DOHH2 (cell line): ENCODE measurements at regions not wholly inside any gene's neighbourhood (a gene's known extent, or its start where the extent isn't known, plus 50 kb on each side); places are given as distances from the start of the nearest gene placed in this dataset.

Source experiments
- H3F3A ChIP-seq: fragments of 200-600 bp; sonication (generic), shearing (Covaris generic); 2 replicates; pipeline ENCODE4 v1.6.0; 2016; ENCODE audit warnings: antibody characterized with exemption, mild to moderate bottlenecking; ENCODE audit not compliant: control insufficient read depth, insufficient read depth
- H3K27ac ChIP-seq: fragments of 200-600 bp; sonication (generic); 2 replicates; pipeline ENCODE4 v1.5.1; 2014; ENCODE audit warnings: low read depth, mild to moderate bottlenecking, low read length, moderate library complexity
- H3K27me3 ChIP-seq: fragments of 200-600 bp; sonication (generic); 2 replicates; pipeline ENCODE4 v1.6.1; 2014; ENCODE audit warnings: mild to moderate bottlenecking, low read length, mixed read lengths; ENCODE audit not compliant: control insufficient read depth
- H3K36me3 ChIP-seq: fragments of 200-600 bp; sonication (generic); 2 replicates; pipeline ENCODE4 v1.6.1; 2014; ENCODE audit warnings: mild to moderate bottlenecking, low read length, moderate library complexity, mixed read lengths; ENCODE audit not compliant: control insufficient read depth
- H3K4me1 ChIP-seq: fragments of 200-600 bp; sonication (generic); 2 replicates; pipeline ENCODE4 v1.6.1; 2014; ENCODE audit warnings: mild to moderate bottlenecking, low read length, mixed read lengths; ENCODE audit not compliant: control insufficient read depth
- H3K4me2 ChIP-seq: fragments of 200-600 bp; sonication (generic); 2 replicates; pipeline ENCODE4 v1.6.0; 2014; ENCODE audit warnings: mild to moderate bottlenecking, low read length, moderate library complexity
- H3K4me3 ChIP-seq: fragments of 200-600 bp; sonication (generic); 2 replicates; pipeline ENCODE4 v1.5.1; 2014; ENCODE audit warnings: mild to moderate bottlenecking, low read length, mixed read lengths
- H3K79me2 ChIP-seq: fragments of 200-600 bp; sonication (generic); 2 replicates; pipeline ENCODE4 v1.6.1; 2014; ENCODE audit warnings: mild to moderate bottlenecking, low read length, mixed read lengths; ENCODE audit not compliant: control insufficient read depth
- H3K9me2 ChIP-seq: fragments of 200-600 bp; sonication (generic); replicated peaks from 2 replicates; pipeline ENCODE4 v1.6.1; 2014; ENCODE audit warnings: mild to moderate bottlenecking, low read length, mixed read lengths; ENCODE audit not compliant: control insufficient read depth
- H3K9me3 ChIP-seq: fragments of 200-600 bp; sonication (generic); 2 replicates; pipeline ENCODE4 v1.6.1; 2014; ENCODE audit warnings: antibody characterized with exemption, low read length, mixed read lengths; ENCODE audit not compliant: control insufficient read depth, insufficient read depth
- H4K20me1 ChIP-seq: fragments of 200-600 bp; sonication (generic); 2 replicates; pipeline ENCODE4 v1.6.0; 2014; ENCODE audit warnings: low read depth, mild to moderate bottlenecking, antibody characterized with exemption, low read length, moderate library complexity; ENCODE audit not compliant: control insufficient read depth, insufficient read depth
- EZH2phosphoT487 ChIP-seq: fragments of 200-600 bp; sonication (generic); IDR thresholded peaks from 2 replicates; pipeline ENCODE4 v1.6.1; 2017; ENCODE audit warnings: borderline replicate concordance, mild to moderate bottlenecking, antibody characterized with exemption, low read length, moderate library complexity, mixed read lengths
- TF ChIP-seq, protein P1 (sequence below): fragments of 200-600 bp; sonication (generic); IDR thresholded peaks from one replicate; pipeline ENCODE4 v1.5.1; 2014; ENCODE audit warnings: antibody characterized with exemption, mild to moderate bottlenecking, low read depth, low read length; ENCODE audit not compliant: poor library complexity, severe bottlenecking

DNA sequence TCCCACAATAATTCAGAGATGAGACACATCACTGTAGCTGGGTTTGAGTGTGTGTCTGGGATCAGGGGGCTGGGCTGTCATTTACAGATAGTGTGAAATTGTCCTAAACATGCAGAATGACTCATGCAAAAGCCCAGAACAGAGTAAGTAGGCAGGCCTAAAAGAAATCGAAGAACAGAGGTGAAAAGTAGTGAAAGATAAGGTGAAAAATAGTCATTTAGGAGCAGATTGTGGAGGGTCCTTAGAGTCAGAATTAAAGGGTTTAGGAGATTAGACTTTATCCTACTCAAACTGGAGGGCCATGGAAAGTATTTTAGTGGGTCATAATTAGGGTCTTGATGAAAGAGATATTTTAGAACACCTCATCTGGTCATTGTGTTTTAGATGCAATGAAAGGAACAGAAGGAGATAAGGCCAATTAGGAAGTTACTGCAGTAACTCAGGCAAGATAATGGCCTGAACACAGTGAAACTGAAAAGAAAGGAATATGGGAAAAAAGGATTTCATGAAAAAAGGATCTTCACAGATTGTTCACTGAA, 58.3 kb upstream of the NEBL start:
- H3K4me2 ChIP-seq: no peak overlapping the region
- H3K4me3 ChIP-seq: no peak overlapping the region
- TF ChIP-seq EZH2phosphoT487: no peak
- TF ChIP-seq, protein P1, sequence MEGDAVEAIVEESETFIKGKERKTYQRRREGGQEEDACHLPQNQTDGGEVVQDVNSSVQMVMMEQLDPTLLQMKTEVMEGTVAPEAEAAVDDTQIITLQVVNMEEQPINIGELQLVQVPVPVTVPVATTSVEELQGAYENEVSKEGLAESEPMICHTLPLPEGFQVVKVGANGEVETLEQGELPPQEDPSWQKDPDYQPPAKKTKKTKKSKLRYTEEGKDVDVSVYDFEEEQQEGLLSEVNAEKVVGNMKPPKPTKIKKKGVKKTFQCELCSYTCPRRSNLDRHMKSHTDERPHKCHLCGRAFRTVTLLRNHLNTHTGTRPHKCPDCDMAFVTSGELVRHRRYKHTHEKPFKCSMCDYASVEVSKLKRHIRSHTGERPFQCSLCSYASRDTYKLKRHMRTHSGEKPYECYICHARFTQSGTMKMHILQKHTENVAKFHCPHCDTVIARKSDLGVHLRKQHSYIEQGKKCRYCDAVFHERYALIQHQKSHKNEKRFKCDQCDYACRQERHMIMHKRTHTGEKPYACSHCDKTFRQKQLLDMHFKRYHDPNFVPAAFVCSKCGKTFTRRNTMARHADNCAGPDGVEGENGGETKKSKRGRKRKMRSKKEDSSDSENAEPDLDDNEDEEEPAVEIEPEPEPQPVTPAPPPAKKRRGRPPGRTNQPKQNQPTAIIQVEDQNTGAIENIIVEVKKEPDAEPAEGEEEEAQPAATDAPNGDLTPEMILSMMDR: no peak
- H4K20me1 ChIP-seq: no peaks in the 10 kb centered on the region
- H3K4me1 ChIP-seq: peaks cover 32% of the 10 kb centered on the region
- no peak overlapping the region for H3K27ac ChIP-seq
- no peaks in the 10 kb centered on the region for H3K9me2 ChIP-seq
- H3K9me3 ChIP-seq: no peaks in the 10 kb centered on the region
- no peaks in the 10 kb centered on the region for H3F3A ChIP-seq
- H3K27me3 ChIP-seq: no peaks in the 10 kb centered on the region
- no peaks in the 10 kb centered on the region for H3K79me2 ChIP-seq
- no peaks in the 10 kb centered on the region for H3K36me3 ChIP-seq

DNA sequence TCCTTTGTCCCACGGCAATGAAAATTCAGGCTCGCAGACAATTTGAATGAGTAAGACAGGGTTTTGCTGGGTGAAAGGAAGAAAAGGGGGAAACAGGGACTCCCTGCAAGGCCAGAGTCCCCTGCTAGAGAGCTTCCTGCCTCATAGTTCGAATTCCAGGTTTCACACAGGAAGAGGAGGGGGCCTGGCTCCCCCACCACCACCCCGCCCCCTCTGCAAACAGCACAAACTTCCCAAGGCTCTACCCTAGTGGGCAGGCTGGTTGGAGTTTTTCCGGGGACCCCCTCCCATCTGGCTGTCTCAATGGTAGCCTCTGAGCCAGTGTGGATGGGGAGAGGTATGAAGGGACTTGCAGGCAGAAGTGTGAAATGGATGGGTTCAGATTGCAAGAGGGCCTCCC, 57.4 kb upstream of the NEBL start:
- no peaks in the 10 kb centered on the region for H3F3A ChIP-seq
- H3K4me1 ChIP-seq: peaks cover 36% of the 10 kb centered on the region
- H3K36me3 ChIP-seq: no peaks in the 10 kb centered on the region
- TF ChIP-seq EZH2phosphoT487: no peak
- TF ChIP-seq, protein P1: no peak
- no peak overlapping the region for H3K27ac ChIP-seq
- H3K9me2 ChIP-seq: no peaks in the 10 kb centered on the region
- H3K27me3 ChIP-seq: no peaks in the 10 kb centered on the region
- H3K9me3 ChIP-seq: no peaks in the 10 kb centered on the region
- H3K4me3 ChIP-seq: no peak overlapping the region
- H4K20me1 ChIP-seq: no peaks in the 10 kb centered on the region
- H3K4me2 ChIP-seq: no peak overlapping the region
- no peaks in the 10 kb centered on the region for H3K79me2 ChIP-seq

DNA sequence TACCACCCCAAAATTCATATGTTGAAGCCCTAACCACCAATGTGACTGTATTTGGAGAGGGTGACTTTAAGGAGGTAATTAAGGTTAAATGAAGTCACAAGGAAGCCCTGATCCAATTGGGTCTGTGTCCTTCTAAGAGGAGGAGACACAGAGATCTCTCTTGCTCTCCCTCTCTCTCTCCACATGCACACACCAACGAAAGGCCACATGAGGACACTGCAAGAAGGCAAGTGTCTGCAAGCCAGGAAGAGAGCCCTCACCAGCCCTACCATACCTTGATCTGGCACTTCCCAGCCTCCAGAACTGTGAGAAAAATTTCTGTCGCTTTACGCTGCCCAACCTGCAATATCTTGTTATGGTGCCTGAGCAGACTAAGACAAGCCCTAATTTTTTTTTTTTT, 56.0 kb upstream of the NEBL start:
- H3K9me3 ChIP-seq: no peaks in the 10 kb centered on the region
- no peaks in the 10 kb centered on the region for H3F3A ChIP-seq
- H3K4me2 ChIP-seq: no peak overlapping the region
- H3K4me1 ChIP-seq: peaks cover 47% of the 10 kb centered on the region
- H4K20me1 ChIP-seq: no peaks in the 10 kb centered on the region
- H3K27me3 ChIP-seq: no peaks in the 10 kb centered on the region
- no peaks in the 10 kb centered on the region for H3K9me2 ChIP-seq
- 0 out of 2 replicates have a peak, but pooled peaks cover 3% of the 10 kb centered on the region for H3K36me3 ChIP-seq
- H3K79me2 ChIP-seq: no peaks in the 10 kb centered on the region
- H3K4me3 ChIP-seq: no peak overlapping the region
- H3K27ac ChIP-seq: no peak overlapping the region
- no peak for TF ChIP-seq EZH2phosphoT487
- TF ChIP-seq, protein P1: no peak
